Lung (tissue), 11 donors: ENCODE measurements at regions not wholly inside any gene's neighbourhood (a gene's known extent, or its start where the extent isn't known, plus 50 kb on each side); places are given as distances from the start of the nearest gene placed in this dataset.

Experiments
- ATAC-seq: fragments of 200-7000 bp; cut with Tn5 transposase; one replicate; pipeline ENCODE4 v1.9.1; 2020; ENCODE audit warnings: moderate number of reproducible peaks; ENCODE audit not compliant: insufficient read depth, low FRiP score
- DNase-seq, 3 donors: peaks; one replicate each; pipeline ENCODE4 v3.0.0-alpha.2; 2013 to 2017
- H3K27ac ChIP-seq, 2 donors: one replicate each; pipeline ENCODE4 v1.5.1; 2013; ENCODE audit warnings: mild to moderate bottlenecking in 2 of 2, moderate library complexity in 2 of 2, control low read depth in 1 of 2, inconsistent platforms in 1 of 2, low read depth in 1 of 2, low read length in 1 of 2
- H3K27me3 ChIP-seq, 3 donors: one replicate each; pipeline ENCODE4 v1.5.1; 2013; ENCODE audit warnings: low read length in 2 of 3; ENCODE audit not compliant: control insufficient read depth in 3 of 3, insufficient read depth in 3 of 3
- H3K36me3 ChIP-seq, 4 donors: one replicate each; pipeline ENCODE4 v1.5.1; 2013; ENCODE audit warnings: low read length in 4 of 4, mild to moderate bottlenecking in 1 of 4, moderate library complexity in 1 of 4; ENCODE audit not compliant: control insufficient read depth in 4 of 4, insufficient read depth in 4 of 4
- H3K4me1 ChIP-seq, 5 donors: one replicate each; pipeline ENCODE4 v1.5.1; 2013; ENCODE audit warnings: low read length in 5 of 5, mild to moderate bottlenecking in 2 of 5, moderate library complexity in 1 of 5; ENCODE audit not compliant: control insufficient read depth in 5 of 5, insufficient read depth in 5 of 5
- H3K4me3 ChIP-seq: one replicate; pipeline ENCODE4 v1.5.1; 2013; ENCODE audit warnings: mild to moderate bottlenecking, control low read depth, moderate library complexity
- H3K9ac ChIP-seq, 2 donors: one replicate each; pipeline ENCODE4 v1.5.1; 2013; ENCODE audit warnings: low read length in 2 of 2, control low read depth in 1 of 2; ENCODE audit not compliant: insufficient read depth in 1 of 2
- H3K9me3 ChIP-seq, 4 donors: one replicate each; pipeline ENCODE4 v1.5.1; 2013; ENCODE audit warnings: low read length in 3 of 4, mild to moderate bottlenecking in 1 of 4, moderate library complexity in 1 of 4; ENCODE audit not compliant: control insufficient read depth in 4 of 4, insufficient read depth in 3 of 4
- WGBS, 2 donors: extraction: QIAGEN DNeasy Blood & Tissue Kit; methylation state at CpG; one replicate each; pipeline ENCODE4 v1.1.7; 2013; 5-methylcytosine and 5-hydroxymethylcytosine counted together
- TF ChIP-seq, protein P1 (sequence below): IDR thresholded peaks from 2 replicates; pipeline ENCODE4 v1.5.1; 2012; ENCODE audit warnings: mild to moderate bottlenecking; ENCODE audit errors: control extremely low read depth, extremely low read depth
- donor health status: control.
- donor health status: control.
- donor health status: Bipolar disorder and iron deficiency.
- donor health status: healthy.
- donor health status: DM: yes; HTN: yes; CAD: no.

DNA sequence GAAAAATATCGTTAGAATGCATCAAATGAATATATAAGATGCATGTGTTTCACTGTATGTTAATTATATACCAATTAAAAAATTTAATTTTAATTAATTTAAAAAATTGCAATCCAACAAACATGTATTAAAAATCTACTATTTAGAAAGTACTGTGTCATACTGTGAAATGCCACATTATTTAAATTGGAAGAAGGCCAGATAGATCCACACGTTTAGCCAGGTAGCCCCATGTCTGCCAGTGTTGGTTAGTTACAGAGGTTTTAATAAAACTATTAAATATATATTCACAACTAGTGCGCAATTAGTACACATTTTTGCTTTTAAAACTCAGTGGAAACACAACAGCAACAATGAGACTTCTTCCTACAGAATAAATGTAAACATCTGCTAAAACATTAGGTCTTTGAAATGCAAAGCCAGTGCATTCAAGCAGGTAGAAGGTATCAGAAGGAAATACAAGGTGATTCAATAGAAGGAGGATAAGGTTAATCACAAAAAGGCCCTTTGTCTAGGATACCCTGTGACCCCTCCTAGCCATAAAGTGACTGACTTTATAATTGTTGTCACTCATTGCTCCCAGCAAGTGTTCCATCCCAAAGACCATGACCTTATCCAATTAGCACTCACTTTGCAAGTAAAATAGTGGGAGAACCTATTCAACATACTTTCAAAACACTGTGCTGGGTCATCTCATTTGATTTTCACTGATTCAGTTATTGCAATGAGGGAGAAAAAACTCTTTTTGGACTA lies 211.5 kb downstream of the TTLL7 start:
- Histone ChIP-seq H3K9ac (no peak overlapping the region), H3K27me3 (no peaks in the 10 kb centered on the region), H3K4me3 (no peak overlapping the region), H3K27ac (no peak overlapping the region), H3K36me3 (no peaks in the 10 kb centered on the region), H3K9me3 (peaks cover 0 to 3% (median 0%) of the 10 kb centered on the region in 4 donors), H3K4me1 (no peaks in the 10 kb centered on the region)
- TF ChIP-seq, protein P1, sequence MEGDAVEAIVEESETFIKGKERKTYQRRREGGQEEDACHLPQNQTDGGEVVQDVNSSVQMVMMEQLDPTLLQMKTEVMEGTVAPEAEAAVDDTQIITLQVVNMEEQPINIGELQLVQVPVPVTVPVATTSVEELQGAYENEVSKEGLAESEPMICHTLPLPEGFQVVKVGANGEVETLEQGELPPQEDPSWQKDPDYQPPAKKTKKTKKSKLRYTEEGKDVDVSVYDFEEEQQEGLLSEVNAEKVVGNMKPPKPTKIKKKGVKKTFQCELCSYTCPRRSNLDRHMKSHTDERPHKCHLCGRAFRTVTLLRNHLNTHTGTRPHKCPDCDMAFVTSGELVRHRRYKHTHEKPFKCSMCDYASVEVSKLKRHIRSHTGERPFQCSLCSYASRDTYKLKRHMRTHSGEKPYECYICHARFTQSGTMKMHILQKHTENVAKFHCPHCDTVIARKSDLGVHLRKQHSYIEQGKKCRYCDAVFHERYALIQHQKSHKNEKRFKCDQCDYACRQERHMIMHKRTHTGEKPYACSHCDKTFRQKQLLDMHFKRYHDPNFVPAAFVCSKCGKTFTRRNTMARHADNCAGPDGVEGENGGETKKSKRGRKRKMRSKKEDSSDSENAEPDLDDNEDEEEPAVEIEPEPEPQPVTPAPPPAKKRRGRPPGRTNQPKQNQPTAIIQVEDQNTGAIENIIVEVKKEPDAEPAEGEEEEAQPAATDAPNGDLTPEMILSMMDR, result no peak
- WGBS, 2 donors, result 85 to 87% methylated on average over 3 of the region's 3 CpGs
- ATAC-seq, result no peak
- no peak for DNase-seq

DNA sequence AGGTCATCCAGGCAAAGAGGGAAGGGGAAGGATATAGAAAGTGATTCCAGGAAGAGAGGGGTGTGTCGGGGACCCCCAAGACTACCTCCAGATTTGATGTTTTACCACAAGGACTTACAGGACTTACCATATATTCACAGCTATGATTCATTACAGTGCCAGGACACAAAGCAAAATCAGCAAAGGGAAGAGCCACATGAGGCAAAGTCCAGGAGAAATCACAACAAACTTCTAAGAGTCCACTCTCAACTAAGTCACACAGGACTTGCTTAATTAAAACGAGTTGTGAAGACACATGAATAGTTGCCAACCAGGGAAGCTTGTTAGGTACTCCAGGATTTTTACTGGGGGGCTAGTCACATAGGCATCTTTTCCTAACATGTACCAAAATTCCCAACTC lies 217.3 kb downstream of the TTLL7 start:
- no peak overlapping the region for H3K4me3 ChIP-seq
- no peaks in the 10 kb centered on the region for H3K36me3 ChIP-seq
- no peak overlapping the region for H3K9ac ChIP-seq
- H3K4me1 ChIP-seq, result no peaks in the 10 kb centered on the region
- TF ChIP-seq, protein P1, result no peak
- DNase-seq (no peak), ATAC-seq (no peak)
- peaks cover 0 to 3% (median 0%) of the 10 kb centered on the region in 4 donors for H3K9me3 ChIP-seq
- no peaks in the 10 kb centered on the region for H3K27me3 ChIP-seq
- no peak overlapping the region for H3K27ac ChIP-seq
- WGBS, 2 donors, result 90 to 98% methylated on average over 2 of the region's 2 CpGs

DNA sequence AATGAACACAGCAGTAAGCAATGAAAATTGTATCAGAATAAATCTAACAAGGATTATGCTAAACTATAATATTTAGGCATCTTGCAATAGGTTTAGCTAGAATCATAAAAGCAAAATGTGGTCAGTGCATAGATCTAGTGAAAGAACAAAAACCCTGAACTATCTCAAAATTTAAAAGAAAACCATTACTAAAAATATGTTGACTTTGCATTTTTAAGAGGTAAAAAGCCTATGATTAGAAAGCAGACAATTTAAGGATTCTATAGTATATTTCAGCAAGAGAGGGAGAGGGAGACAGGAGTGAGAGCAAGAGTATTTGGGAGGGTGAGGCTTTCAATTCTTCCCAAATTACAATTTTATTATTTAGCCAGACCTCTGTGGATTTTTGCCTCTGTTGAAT lies 219.4 kb downstream of the TTLL7 start:
- Histone ChIP-seq H3K27ac (no peak overlapping the region), H3K9ac (no peak overlapping the region), H3K4me3 (no peak overlapping the region), H3K36me3 (no peaks in the 10 kb centered on the region), H3K4me1 (no peaks in the 10 kb centered on the region), H3K27me3 (no peaks in the 10 kb centered on the region), H3K9me3 (peaks cover 0 to 3% (median 0%) of the 10 kb centered on the region in 4 donors)
- no peak for ATAC-seq
- no peak for DNase-seq
- TF ChIP-seq, protein P1, result no peak

DNA sequence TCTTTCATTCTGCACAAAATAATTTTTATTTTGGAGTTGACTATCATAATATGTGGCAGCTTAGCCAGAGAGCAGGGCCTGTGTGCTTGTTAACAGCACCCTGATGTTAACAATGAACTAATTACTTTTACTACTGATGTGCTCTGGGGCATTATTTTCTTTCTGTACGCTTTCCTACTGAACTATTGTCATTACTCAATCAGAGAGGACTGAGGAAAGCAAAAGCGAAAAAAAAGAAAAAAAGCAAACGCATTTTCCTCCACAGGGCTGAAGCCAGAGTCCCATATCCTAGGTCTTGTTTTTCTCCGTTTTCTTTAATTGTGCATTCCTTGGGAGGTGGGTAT lies 221.2 kb downstream of the TTLL7 start:
- 90 to 94% methylated on average over 4 of the region's 4 CpGs for WGBS, 2 donors
- Histone ChIP-seq H3K9me3 (no peaks in the 10 kb centered on the region), H3K4me3 (no peak overlapping the region), H3K36me3 (no peaks in the 10 kb centered on the region), H3K27me3 (no peaks in the 10 kb centered on the region), H3K27ac (no peak overlapping the region), H3K9ac (no peak overlapping the region), H3K4me1 (peaks cover 0 to 5% (median 0%) of the 10 kb centered on the region in 5 donors)
- TF ChIP-seq, protein P1, result no peak
- ATAC-seq (no peak), DNase-seq (no peak)
